ENCODE measurements at regions not wholly inside any gene's neighbourhood (a gene's known extent, or its start where the extent isn't known, plus 50 kb on each side); places are given as distances from the start of the nearest gene placed in this dataset.
"Not testable (repeated sequence)": the region's sequence is repeated elsewhere in the genome, so short reads cannot be mapped to it uniquely, and the experiment has no call there.

DNA sequence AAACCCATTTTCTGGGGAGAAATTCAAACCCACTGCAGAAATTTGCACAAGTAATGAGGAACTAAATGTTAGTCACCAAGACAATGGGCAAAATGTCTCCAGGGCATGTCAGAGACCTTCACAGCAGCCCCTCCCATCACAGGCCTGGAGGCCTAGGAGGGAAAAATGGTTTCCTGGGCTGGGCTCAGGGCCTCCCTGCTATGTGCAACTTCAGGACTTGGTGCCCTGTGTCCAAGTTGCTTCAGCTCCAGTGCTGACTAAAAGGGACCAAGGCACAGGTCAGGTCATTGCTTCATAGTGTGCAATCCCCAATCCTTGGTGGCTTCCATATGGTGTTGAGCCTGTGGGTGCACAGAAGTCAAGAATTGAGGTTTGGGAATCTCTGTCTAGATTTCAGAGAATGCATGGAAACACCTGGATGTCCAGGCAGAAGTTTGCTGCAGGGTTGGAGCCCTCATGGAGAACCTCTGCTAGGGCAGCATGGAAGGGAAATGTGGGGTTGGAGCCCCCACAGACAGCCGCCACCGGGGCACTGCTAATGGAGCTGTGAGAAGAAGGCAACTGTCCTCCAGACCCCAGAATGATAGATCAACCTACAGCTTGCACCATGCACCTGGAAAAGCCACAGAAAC lies 358.2 kb upstream of the C1orf174 start:
- not testable (repeated sequence) for TF ChIP-seq CTCF (IDR thresholded peaks at IDR 0.05; ENCODE audit: low read depth, low read length); EZH2phosphoT487 (IDR thresholded peaks at IDR 0.05; ENCODE audit: low read depth)
